Pons (tissue), 1 donor: ENCODE measurements at regions not wholly inside any gene's neighbourhood (a gene's known extent, or its start where the extent isn't known, plus 50 kb on each side); places are given as distances from the start of the nearest gene placed in this dataset.
"Not testable (repeated sequence)": the region's sequence is repeated elsewhere in the genome, so short reads cannot be mapped to it uniquely, and the experiment has no call there.

Experiments used
- DNase-seq: peaks from one replicate; pipeline ENCODE4 v3.0.0-alpha.2; 2016; ENCODE audit warnings: low spot score

DNA sequence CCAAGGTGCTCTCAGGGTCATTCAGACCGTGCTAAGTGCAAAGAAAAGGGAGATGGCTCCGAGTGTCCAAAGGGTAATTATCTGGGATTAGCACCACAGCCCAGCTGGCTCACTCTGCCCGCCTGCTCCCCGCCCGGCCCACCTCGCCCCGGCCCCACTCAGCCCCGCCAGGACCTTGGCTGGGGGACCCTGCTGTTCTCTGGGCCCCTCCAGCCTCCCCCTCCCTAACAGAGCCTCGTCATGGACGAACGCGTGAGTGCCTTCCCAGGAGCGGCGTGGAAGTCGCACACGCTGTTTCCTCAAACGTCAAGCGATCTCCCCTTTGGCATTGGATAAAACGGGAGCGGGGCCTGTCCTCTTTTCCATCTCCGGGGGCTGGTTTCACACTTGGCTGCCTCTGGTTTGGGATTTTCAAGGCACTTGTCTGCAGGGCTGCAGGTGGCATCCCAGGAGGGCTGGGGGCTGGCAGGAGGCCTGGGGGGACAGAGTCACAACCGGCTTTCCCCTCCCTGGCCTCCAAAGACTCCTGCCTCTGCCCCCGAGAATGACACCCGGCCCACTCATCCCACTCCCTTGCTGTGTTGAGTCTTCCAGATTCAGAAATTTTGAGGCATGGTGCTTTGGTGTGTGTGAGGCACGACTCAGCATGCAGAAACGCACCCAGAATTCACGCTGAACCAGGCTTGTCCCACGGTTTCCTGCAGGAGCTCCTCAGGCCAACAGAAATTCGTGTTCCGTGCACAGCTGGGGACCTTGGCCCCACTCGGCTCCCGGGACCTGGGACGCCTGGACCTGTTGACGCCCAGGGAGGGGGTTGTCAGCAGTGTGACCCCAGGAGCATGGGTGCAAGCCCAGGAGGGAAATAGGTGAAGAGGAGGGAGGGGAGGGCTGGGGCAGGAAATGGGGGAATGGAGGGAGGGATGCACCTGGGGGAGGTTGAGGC, 110.0 kb downstream of the PDGFA start:
- DNase-seq, result no peak

GRCh38 chr7:410395-410910, 109.2 kb downstream of the PDGFA start:
- DNase-seq, result no peak

DNA sequence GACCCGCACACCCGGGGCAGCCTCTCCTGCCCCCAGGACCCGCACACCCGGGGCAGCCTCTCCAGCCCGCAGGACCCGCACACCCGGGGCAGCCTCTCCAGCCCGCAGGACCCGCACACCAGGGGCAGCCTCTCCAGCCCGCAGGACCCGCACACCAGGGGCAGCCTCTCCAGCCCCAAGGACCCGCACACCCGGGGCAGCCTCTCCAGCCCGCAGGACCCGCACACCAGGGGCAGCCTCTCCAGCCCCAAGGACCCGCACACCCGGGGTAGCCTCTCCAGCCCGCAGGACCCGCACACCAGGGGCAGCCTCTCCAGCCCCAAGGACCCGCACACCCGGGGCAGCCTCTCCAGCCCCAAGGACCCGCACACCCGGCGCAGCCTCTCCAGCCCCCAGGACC, 108.5 kb downstream of the PDGFA start:
- not testable (repeated sequence) for DNase-seq

GRCh38 chr7:411677-412312, 107.9 kb downstream of the PDGFA start:
- no peak for DNase-seq

GRCh38 chr7:412313-412710, 107.3 kb downstream of the PDGFA start:
- no peak for DNase-seq

DNA sequence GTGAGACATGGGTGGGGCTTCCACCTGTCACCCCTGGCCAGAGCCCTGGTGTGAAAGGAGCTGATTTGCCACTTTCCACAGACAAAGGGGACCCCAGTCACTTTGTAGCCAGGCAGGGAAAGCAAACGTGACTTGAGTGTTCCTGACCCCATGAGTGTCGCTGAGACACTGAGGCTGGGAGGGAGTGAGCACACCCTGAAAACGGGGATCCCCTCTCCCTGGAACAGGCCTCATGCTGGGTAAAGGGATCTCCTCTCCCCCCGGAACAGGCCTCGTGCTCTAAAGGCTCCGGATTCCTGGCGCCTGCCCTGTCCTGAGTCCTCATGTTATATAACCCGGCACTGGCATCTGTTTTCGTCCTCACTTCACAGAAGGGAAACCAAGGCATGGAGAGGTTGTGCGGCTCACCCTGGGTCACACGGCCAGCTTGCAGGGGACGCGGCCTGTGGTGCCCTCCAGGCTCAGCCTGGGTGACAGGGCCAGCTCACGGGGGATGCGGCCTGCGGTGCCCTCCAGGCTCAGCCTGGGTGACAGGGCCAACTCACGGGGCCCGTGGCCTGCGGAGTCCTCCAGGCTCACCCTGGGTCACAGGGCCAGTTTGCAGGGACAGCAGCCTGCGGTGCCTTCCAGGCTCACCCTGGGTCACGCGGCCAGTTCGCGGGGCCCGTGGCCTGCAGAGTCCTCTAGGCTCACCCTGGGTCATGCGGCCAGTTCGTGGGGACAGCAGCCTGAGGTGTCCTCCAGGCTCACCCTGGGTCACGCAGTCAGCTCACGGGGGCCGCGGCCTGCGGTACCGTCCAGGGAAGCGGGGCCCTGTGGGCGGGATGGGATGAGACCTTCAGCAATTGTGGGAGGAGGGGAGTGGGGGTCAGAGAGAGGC, 104.7 kb downstream of the PDGFA start:
- DNase-seq, result no peak

GRCh38 chr7:415646-416525, 103.8 kb downstream of the PDGFA start:
- DNase-seq, result no peak

DNA sequence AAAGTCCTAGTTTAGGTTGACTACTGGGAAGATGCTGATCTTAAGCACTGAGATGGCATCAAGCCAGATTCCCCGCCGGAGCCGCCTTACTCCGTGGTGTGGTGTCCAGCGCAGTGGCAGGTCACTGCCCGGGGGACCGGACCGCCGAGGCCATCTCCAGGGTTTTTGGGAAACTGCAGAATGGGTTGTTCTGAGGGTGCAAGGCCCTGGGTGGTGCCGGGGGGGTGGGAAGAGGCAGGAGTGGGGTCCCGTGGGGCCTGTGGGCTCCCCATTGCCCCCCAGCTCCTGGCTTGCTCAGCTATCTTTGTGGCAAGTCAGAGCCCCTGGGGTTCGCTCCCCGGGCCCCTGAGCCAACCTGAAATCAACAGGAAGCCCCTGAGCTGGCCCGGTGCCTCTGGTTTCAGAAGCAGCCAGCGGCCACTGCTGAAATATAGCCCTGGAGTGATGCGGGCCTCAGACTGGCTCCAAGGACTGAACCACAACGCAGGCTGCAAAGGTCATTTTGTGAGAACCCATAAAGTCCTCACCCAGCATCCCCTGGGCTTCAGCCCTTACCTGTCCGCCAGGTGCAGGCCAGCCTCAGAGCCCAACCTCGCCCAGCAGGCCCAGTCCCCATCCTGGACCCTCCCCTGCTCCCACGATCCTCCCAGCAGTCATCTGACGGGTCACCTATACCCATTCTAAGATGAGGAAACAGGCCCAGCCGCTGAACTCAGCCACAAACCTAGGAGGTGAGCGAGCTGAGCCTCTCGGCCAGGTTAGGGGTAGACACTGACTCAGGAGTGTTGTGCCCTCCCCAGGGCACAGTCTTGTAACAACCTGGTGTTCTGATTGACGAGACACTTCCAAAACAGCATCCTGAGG, 102.7 kb downstream of the PDGFA start:
- DNase-seq, result no peak

DNA sequence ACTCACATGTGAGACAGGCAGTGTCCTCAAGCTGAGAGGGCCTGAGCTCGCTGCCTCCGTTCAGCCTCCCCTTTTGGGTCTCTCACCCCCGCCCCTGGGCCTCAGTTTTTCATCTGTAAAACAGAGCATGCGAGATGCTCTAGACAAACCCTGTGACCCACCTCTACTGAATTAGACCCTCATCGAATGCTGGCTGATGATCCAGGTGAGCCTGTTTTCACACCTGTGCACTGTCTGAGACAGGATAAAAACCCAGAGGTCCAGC, 102.1 kb downstream of the PDGFA start:
- DNase-seq, result no peak

DNA sequence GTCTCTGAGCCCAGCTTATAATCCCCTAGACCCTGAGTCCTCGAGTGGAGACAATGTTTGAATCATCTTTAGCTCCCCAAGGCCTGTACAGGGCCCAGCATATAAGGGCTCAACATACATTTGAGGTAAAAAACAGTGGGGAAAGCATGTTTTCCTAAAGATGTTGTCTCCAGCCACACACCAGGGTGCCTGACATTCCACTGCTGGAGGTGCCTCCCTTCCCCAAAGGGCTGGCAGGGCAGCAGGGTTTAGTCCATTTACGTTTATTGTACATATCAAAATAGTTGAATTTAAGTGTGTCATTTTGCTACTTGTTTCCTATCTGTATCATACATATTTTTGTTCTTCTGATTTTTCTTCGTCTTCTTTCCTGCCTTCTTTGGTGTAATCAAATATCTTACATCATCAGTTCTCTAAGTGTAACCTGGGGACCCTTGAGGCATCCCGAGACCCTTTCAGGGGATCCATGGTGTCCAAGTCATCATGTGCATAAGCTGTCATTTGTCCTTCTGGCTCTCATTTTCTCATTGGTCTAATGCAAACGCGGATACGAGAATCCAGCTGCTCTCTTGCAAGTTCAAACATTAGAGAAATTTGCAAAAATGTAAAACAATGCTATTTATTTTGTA, 101.6 kb downstream of the PDGFA start:
- DNase-seq, result no peak

GRCh38 chr7:418636-419280, 100.9 kb downstream of the PDGFA start:
- DNase-seq, result peak; percentile 11

DNA sequence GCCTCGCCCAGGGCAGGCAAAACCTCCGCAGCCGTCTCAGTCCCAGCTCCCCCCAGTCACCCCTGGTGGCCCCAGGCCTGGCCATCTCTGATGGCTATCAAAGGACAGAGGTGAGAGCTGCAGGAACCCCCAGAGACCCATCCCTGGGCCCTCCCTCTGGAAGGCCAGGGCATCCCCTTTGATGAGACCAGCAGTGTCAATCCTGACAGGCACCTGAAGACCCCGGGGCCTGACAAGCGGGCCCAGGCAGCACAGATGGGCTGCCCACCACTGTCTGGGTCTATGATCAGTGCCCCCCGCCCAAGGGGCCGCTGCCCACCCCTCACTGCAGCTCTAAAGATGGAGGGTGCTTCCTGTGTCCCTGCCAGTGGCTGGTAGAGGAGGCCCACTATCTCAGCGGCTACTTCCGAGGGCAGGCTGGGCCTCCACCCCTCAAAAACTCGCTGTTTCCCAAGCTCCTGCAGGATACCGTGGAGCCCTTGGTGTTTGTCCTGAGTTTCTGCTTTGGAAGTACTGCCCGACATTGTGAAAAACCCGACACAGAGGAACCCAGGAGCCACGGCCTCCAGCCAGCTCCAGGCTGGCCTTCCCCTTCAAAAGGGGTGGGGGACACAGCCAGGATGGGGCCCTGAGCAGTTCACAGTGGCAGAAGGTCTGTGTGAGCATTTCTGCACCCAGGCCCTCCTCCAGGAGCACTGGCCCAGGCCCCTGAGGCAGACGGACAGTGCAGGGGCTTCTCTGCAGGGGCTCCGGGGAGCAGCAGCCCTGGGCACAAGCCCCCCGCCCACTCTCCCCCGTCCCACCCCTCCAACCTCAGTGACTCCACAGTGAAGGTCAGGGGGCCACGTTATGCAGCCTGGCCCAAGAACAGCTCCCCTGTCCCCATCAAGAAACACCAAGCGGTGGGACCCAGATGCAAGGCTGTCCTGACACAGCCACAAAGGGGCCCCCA, 99.2 kb downstream of the PDGFA start:
- DNase-seq, result no peak

GRCh38 chr7:421136-421991, 98.3 kb downstream of the PDGFA start:
- DNase-seq, result no peak

GRCh38 chr7:422191-422885, 97.3 kb downstream of the PDGFA start:
- DNase-seq, result no peak

DNA sequence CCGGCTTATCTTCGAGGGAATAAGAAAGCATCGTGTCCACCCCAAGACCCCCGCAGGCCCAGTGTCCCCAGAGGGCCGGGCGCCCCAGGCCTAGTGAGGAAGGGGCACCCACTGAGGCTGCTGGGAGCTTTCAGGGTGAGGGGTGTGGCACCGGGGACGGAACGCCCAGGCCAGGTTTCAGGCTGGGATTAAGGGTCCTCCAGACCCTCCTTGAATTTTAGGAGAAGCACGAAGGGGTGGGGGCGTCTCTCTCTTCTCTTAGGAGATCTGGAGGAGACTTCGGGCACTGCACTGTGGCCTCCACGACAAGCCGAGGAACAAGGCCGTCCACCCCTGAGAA, 96.8 kb downstream of the PDGFA start:
- no peak for DNase-seq

- no peak for DNase-seq
These were observed 96.1 kb downstream of the PDGFA start for GRCh38 chr7:423312-424260.
